Neural cell (in vitro differentiated cells): ENCODE measurements at regions not wholly inside any gene's neighbourhood (a gene's known extent, or its start where the extent isn't known, plus 50 kb on each side); places are given as distances from the start of the nearest gene placed in this dataset.

Experiments used
- H2AFZ ChIP-seq: fragments of 200-600, 300-800 bp; sonication (generic), shearing (Covaris generic); 2 replicates; pipeline ENCODE4 v1.6.0; 2014; ENCODE audit warnings: low read depth, mild to moderate bottlenecking, antibody characterized with exemption, low read length, moderate library complexity
- H3F3A ChIP-seq: fragments of 200-600 bp; shearing (Covaris generic); 2 replicates; pipeline ENCODE4 v1.6.1; 2016; ENCODE audit warnings: mild to moderate bottlenecking, moderate library complexity, mixed read lengths, antibody characterized with exemption, low read length; ENCODE audit not compliant: insufficient read depth, poor library complexity, severe bottlenecking
- H3K27ac ChIP-seq: fragments of 200-600, 300-800 bp; sonication (generic), shearing (Covaris generic); 2 replicates; pipeline ENCODE4 v1.5.1; 2014; ENCODE audit warnings: mild to moderate bottlenecking, low read length, moderate library complexity
- H3K27me3 ChIP-seq: fragments of 300-800, 200-600 bp; sonication (generic), shearing (Covaris generic); 2 replicates; pipeline ENCODE4 v1.6.0; 2014; ENCODE audit warnings: mild to moderate bottlenecking, low read depth, low read length, moderate library complexity; ENCODE audit not compliant: insufficient read depth
- H3K36me3 ChIP-seq: fragments of 300-800, 200-600 bp; sonication (generic), shearing (Covaris generic); 2 replicates; pipeline ENCODE4 v1.5.1; 2014; ENCODE audit warnings: mild to moderate bottlenecking, antibody characterized with exemption, low read length, moderate library complexity; ENCODE audit not compliant: insufficient read depth
- H3K4me2 ChIP-seq: fragments of 300-800, 200-600 bp; sonication (generic), shearing (Covaris generic); 2 replicates; pipeline ENCODE4 v1.6.0; 2014; ENCODE audit warnings: mild to moderate bottlenecking, low read length
- H3K4me3 ChIP-seq: fragments of 300-800, 200-600 bp; sonication (generic), shearing (Covaris generic); 2 replicates; pipeline ENCODE4 v1.5.1; 2014; ENCODE audit warnings: mild to moderate bottlenecking, low read length, moderate library complexity
- H3K79me2 ChIP-seq: fragments of 200-600 bp; shearing (Covaris generic); replicated peaks from 2 replicates; pipeline ENCODE4 v1.6.0; 2014; ENCODE audit warnings: mild to moderate bottlenecking, low read length, moderate library complexity; ENCODE audit not compliant: insufficient read depth
- H3K9ac ChIP-seq: fragments of 300-800, 200-600 bp; sonication (generic), shearing (Covaris generic); 2 replicates; pipeline ENCODE4 v1.6.1; 2016; ENCODE audit warnings: mild to moderate bottlenecking, low read length, mixed read lengths
- H3K9me2 ChIP-seq: fragments of 200-600 bp; shearing (Covaris generic); 2 replicates; pipeline ENCODE4 v1.6.1; 2016; ENCODE audit warnings: mild to moderate bottlenecking, low read length, mixed read lengths; ENCODE audit not compliant: insufficient read depth
- H3K9me3 ChIP-seq: fragments of 200-600, 300-800 bp; sonication (generic), shearing (Covaris generic); 2 replicates; pipeline ENCODE4 v1.6.1; 2016; ENCODE audit warnings: mild to moderate bottlenecking, mixed run types, low read length, moderate library complexity, mixed read lengths
- H4K20me1 ChIP-seq: fragments of 200-600 bp; shearing (Covaris generic); 2 replicates; pipeline ENCODE4 v1.6.1; 2016; ENCODE audit warnings: mild to moderate bottlenecking, mixed run types; ENCODE audit not compliant: insufficient read depth
- CTCF ChIP-seq: fragments of 450-650 bp; IDR thresholded peaks from 2 replicates; pipeline ENCODE4 v1.5.1; 2014; ENCODE audit warnings: antibody characterized with exemption, mild to moderate bottlenecking, moderate library complexity; ENCODE audit not compliant: poor library complexity, severe bottlenecking
- EP300 ChIP-seq: fragments of 450-650 bp; conservative IDR thresholded peaks from 2 replicates; pipeline ENCODE4 v1.6.1; 2014; ENCODE audit warnings: antibody characterized with exemption, mild to moderate bottlenecking, moderate library complexity; ENCODE audit not compliant: poor library complexity, severe bottlenecking
- EZH2 ChIP-seq: fragments of 200-600, 300-800 bp; shearing (Covaris generic), sonication (generic); IDR thresholded peaks from 2 replicates; pipeline ENCODE4 v1.6.1; 2014; ENCODE audit warnings: antibody characterized with exemption, low read length, borderline replicate concordance, mild to moderate bottlenecking; ENCODE audit not compliant: insufficient read depth, poor library complexity, severe bottlenecking
- MXI1 ChIP-seq: fragments of 450-650 bp; conservative IDR thresholded peaks from 2 replicates; pipeline ENCODE4 v1.6.1; 2014; ENCODE audit warnings: antibody characterized with exemption, mild to moderate bottlenecking; ENCODE audit not compliant: poor library complexity, severe bottlenecking
- POLR2AphosphoS5 ChIP-seq: IDR thresholded peaks from 2 replicates; pipeline ENCODE4 v1.6.1; 2012
- RAD21 ChIP-seq: fragments of 450-650 bp; conservative IDR thresholded peaks from 2 replicates; pipeline ENCODE4 v1.6.1; 2014; ENCODE audit warnings: antibody characterized with exemption, mild to moderate bottlenecking, moderate library complexity
- REST ChIP-seq: IDR thresholded peaks from 2 replicates; pipeline ENCODE4 v1.6.1; 2012; ENCODE audit warnings: borderline replicate concordance
- SMC3 ChIP-seq: fragments of 450-650 bp; conservative IDR thresholded peaks from 2 replicates; pipeline ENCODE4 v1.6.1; 2014; ENCODE audit warnings: antibody characterized with exemption, mild to moderate bottlenecking, moderate library complexity; ENCODE audit not compliant: poor library complexity
- TAF1 ChIP-seq: IDR thresholded peaks from 2 replicates; pipeline ENCODE4 v1.6.1; 2012; ENCODE audit warnings: low read depth

GRCh38 chr13:88376760-88377388, 705.7 kb downstream of the SLITRK5 start:
- no peak overlapping the region for H3K4me3 ChIP-seq
- no peaks in the 10 kb centered on the region for H3K27me3 ChIP-seq
- H3K27ac ChIP-seq: no peak overlapping the region
- H4K20me1 ChIP-seq: no peaks in the 10 kb centered on the region
- H2AFZ ChIP-seq: no peak overlapping the region
- H3K9ac ChIP-seq: no peak overlapping the region
- H3K9me3 ChIP-seq: no peaks in the 10 kb centered on the region
- H3K9me2 ChIP-seq: no peaks in the 10 kb centered on the region
- no peaks in the 10 kb centered on the region for H3K36me3 ChIP-seq
- TF ChIP-seq EZH2: no peak
- TF ChIP-seq REST: no peak
- TF ChIP-seq POLR2AphosphoS5: no peak
- no peak for TF ChIP-seq CTCF
- no peak for TF ChIP-seq SMC3
- TF ChIP-seq RAD21: no peak
- no peak for TF ChIP-seq TAF1
- no peak for TF ChIP-seq EP300
- TF ChIP-seq MXI1: no peak
- no peak overlapping the region for H3K4me2 ChIP-seq
- no peaks in the 10 kb centered on the region for H3K79me2 ChIP-seq
- no peaks in the 10 kb centered on the region for H3F3A ChIP-seq

GRCh38 chr13:88377852-88378251, 706.7 kb downstream of the SLITRK5 start:
- Histone ChIP-seq H3K9me3 (no peaks in the 10 kb centered on the region), H3K9ac (no peak overlapping the region), H3K36me3 (no peaks in the 10 kb centered on the region), H3K79me2 (no peaks in the 10 kb centered on the region), H2AFZ (no peak overlapping the region), H3K4me2 (no peak overlapping the region), H3K4me3 (no peak overlapping the region), H3K27ac (no peak overlapping the region), H4K20me1 (no peaks in the 10 kb centered on the region), H3K9me2 (no peaks in the 10 kb centered on the region), H3F3A (no peaks in the 10 kb centered on the region), H3K27me3 (no peaks in the 10 kb centered on the region)
- no peak for TF ChIP-seq TAF1
- TF ChIP-seq EP300: no peak
- no peak for TF ChIP-seq POLR2AphosphoS5
- TF ChIP-seq REST: no peak
- TF ChIP-seq SMC3: no peak
- TF ChIP-seq EZH2: no peak
- no peak for TF ChIP-seq MXI1
- TF ChIP-seq RAD21: no peak
- TF ChIP-seq CTCF: no peak
